Stimulated activated CD4-positive, alpha-beta T cell treated with anti-CD3 and anti-CD28 coated beads, Interleukin-12 subunit alpha, Interleukin-12 subunit beta, amount 100 ng/mL, for 4 hours (primary cell): ENCODE measurements at regions not wholly inside any gene's neighbourhood (a gene's known extent, or its start where the extent isn't known, plus 50 kb on each side); places are given as distances from the start of the nearest gene placed in this dataset.

Source experiments
- DNase-seq: peaks from one replicate; pipeline ENCODE4 v3.0.0-alpha.2; 2020

- DNase-seq, result no peak
Observed at GRCh38 chr7:32262315-32262714, 192.1 kb upstream of the PDE1C start.

- no peak for DNase-seq
Observed at GRCh38 chr7:32259931-32260596, 189.9 kb upstream of the PDE1C start.

- DNase-seq, result no peak
Observed at GRCh38 chr7:32258265-32258664, 188.1 kb upstream of the PDE1C start.

GRCh38 chr7:32257621-32258020 lies 187.4 kb upstream of the PDE1C start:
- DNase-seq, result no peak

GRCh38 chr7:32256811-32257210 lies 186.6 kb upstream of the PDE1C start:
- DNase-seq, result no peak

- DNase-seq, result no peak
Observed at GRCh38 chr7:32256376-32256775, 186.2 kb upstream of the PDE1C start.

- no peak for DNase-seq
Observed at GRCh38 chr7:32255036-32255435, 184.8 kb upstream of the PDE1C start.

- no peak for DNase-seq
Observed at GRCh38 chr7:32253299-32253698, 183.1 kb upstream of the PDE1C start.

GRCh38 chr7:32251659-32252058 lies 181.5 kb upstream of the PDE1C start:
- DNase-seq, result no peak

- DNase-seq, result no peak
Observed at GRCh38 chr7:32250471-32251260, 180.5 kb upstream of the PDE1C start.

GRCh38 chr7:32250003-32250402 lies 179.8 kb upstream of the PDE1C start:
- no peak for DNase-seq

- DNase-seq, result no peak
Observed at GRCh38 chr7:32248522-32248921, 178.3 kb upstream of the PDE1C start.

GRCh38 chr7:32244806-32245345 lies 174.7 kb upstream of the PDE1C start:
- DNase-seq, result no peak

- no peak for DNase-seq
Observed at GRCh38 chr7:32243687-32244290, 173.6 kb upstream of the PDE1C start.

- no peak for DNase-seq
Observed at GRCh38 chr7:32242436-32242835, 172.2 kb upstream of the PDE1C start.

GRCh38 chr7:32241636-32242035 lies 171.4 kb upstream of the PDE1C start:
- DNase-seq, result no peak

- DNase-seq, result no peak
Observed at GRCh38 chr7:32239764-32240163, 169.6 kb upstream of the PDE1C start.

- DNase-seq, result no peak
Observed at GRCh38 chr7:32228601-32229000, 158.4 kb upstream of the PDE1C start.

- no peak for DNase-seq
Observed at GRCh38 chr7:32227746-32228145, 157.5 kb upstream of the PDE1C start.

- no peak for DNase-seq
Observed at GRCh38 chr7:32224276-32224675, 154.1 kb upstream of the PDE1C start.

- DNase-seq, result no peak
Observed at GRCh38 chr7:32223721-32224120, 153.5 kb upstream of the PDE1C start.

GRCh38 chr7:32223071-32223650 lies 153.0 kb upstream of the PDE1C start:
- DNase-seq, result no peak

- DNase-seq, result no peak
Observed at GRCh38 chr7:32222251-32222900, 152.2 kb upstream of the PDE1C start.
